ENCODE measurements at regions not wholly inside any gene's neighbourhood (a gene's known extent, or its start where the extent isn't known, plus 50 kb on each side); places are given as distances from the start of the nearest gene placed in this dataset.

DNA sequence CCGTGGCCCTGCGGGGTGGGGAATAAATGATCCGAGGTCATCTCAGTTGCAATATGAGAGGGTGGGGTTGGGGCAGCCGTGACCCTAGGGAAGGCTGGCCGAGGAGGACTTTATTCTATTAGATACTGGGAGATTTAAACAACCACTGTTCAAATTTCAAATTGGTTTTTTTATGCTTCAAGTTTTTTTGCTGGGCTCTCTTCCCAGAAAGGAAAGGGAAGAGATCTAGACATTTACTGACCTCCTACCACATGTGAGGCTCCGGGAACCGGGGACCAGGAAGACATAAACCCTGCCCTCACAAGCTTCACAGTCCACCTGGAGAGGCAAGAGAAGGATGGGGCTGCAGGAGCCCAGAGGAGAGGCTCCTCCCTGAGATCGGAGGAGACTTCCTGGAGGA is 207.3 kb downstream of the FOXD2 start:
- peaks cover 0 to 42% (median 3%) of the 10 kb centered on the region in 7 donors for H3K27me3 ChIP-seq
- H3K27ac ChIP-seq: peak overlapping the region in 2 of 10 donors; percentile 1 to 50
- H3K9me3 ChIP-seq: no peaks in the 10 kb centered on the region
- H3K36me3 ChIP-seq: no peaks in the 10 kb centered on the region
- H3K4me1 ChIP-seq: peaks cover 0 to 18% (median 0%) of the 10 kb centered on the region in 9 donors
- DNase-seq (no peak), ATAC-seq (no peak)
- H3K4me3 ChIP-seq: no peak overlapping the region
- TF ChIP-seq, protein P1, sequence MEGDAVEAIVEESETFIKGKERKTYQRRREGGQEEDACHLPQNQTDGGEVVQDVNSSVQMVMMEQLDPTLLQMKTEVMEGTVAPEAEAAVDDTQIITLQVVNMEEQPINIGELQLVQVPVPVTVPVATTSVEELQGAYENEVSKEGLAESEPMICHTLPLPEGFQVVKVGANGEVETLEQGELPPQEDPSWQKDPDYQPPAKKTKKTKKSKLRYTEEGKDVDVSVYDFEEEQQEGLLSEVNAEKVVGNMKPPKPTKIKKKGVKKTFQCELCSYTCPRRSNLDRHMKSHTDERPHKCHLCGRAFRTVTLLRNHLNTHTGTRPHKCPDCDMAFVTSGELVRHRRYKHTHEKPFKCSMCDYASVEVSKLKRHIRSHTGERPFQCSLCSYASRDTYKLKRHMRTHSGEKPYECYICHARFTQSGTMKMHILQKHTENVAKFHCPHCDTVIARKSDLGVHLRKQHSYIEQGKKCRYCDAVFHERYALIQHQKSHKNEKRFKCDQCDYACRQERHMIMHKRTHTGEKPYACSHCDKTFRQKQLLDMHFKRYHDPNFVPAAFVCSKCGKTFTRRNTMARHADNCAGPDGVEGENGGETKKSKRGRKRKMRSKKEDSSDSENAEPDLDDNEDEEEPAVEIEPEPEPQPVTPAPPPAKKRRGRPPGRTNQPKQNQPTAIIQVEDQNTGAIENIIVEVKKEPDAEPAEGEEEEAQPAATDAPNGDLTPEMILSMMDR (IDR thresholded peaks at IDR 0.05): no peak
- intact Hi-C loops (cut with DNase I): no loop called here
- 49 to 62% methylated on average over 8 of the region's 8 CpGs for WGBS, 2 donors

DNA sequence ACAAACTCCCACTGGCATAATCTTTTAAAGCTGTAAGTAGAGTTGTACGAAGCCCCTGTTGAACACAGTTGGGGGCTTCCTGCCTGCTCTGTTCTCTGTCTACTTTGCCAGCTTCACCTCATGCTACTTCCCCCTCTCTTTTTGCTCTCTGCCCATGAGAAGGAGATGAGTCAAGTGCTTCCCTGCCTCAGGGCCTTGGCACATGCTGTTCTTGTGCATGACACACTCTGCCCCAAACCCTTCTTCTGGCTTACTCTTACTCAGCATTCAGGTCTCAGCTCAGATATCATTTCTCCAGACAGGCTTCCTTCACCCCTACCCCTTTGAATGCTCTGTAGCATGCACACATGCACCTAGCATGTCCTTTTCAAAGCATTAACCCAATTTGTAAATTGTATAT is 208.8 kb downstream of the FOXD2 start:
- DNase-seq (no peak), ATAC-seq (no peak)
- TF ChIP-seq, protein P1 (IDR thresholded peaks at IDR 0.05): no peak
- WGBS, 2 donors: 88 to 92% methylated on average over 1 of the region's 1 CpG
- Histone ChIP-seq H3K27me3 (peaks cover 0 to 29% (median 0%) of the 10 kb centered on the region in 7 donors), H3K4me3 (no peak overlapping the region), H3K27ac (no peak overlapping the region), H3K36me3 (no peaks in the 10 kb centered on the region), H3K4me1 (peaks cover 0 to 18% (median 0%) of the 10 kb centered on the region in 9 donors), H3K9me3 (no peaks in the 10 kb centered on the region)
- intact Hi-C loops (cut with DNase I): no loop called here

DNA sequence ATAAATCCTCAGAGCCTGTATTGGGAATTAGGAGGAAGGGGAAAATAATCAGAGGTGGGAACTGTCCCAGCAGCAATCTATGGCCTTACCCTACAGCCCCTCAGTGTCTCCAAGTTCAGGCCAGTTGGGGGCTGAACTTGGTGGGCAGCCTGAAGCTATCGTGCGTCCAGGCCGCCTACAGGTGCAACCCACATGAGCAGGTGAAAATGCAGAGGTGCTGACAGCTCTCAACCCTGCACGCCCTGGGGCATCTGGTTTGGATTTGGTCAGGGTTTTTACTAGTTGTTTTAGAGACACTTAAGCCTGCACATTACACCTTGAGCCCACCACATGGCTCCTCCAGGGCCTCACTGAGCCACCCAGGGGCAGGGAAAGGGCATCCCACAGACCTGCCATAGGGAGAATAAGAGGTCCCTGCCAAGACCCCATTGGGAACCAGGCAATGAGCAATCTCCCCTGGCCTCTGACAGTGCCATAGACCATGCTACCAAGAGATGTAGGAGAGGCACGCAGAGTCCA is 209.5 kb downstream of the FOXD2 start:
- WGBS, 2 donors: 74 to 84% methylated on average over 5 of the region's 5 CpGs
- intact Hi-C loops (cut with DNase I): no loop called here
- H3K4me3 ChIP-seq: no peak overlapping the region
- H3K4me1 ChIP-seq: peaks cover 0 to 21% (median 0%) of the 10 kb centered on the region in 9 donors
- no peak overlapping the region for H3K27ac ChIP-seq
- peaks cover 0 to 24% (median 0%) of the 10 kb centered on the region in 7 donors for H3K27me3 ChIP-seq
- ATAC-seq: no peak
- TF ChIP-seq, protein P1 (IDR thresholded peaks at IDR 0.05): no peak
- DNase-seq: no peak
- no peaks in the 10 kb centered on the region for H3K36me3 ChIP-seq
- H3K9me3 ChIP-seq: no peaks in the 10 kb centered on the region

DNA sequence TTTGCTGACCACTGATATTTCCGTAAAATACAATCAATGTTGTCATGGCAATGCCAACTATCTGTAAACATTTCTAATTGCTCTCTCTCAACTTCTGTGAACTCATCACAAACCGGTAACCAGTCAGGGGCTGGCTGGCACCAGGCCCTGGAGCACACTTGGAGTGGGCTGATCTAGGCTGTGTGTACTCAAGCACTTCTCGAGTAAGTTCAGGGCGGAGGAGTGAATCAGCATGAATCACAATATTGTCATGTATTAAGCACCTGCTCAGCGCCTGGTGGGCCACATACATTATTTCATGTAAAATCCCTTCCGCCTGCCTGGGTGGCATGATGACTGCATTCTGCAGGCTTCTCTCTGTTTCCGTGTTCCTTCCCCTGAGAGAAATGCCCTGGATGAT is 212.4 kb downstream of the FOXD2 start:
- Histone ChIP-seq H3K27me3 (peaks cover 0 to 33% (median 8%) of the 10 kb centered on the region in 7 donors), H3K4me1 (peaks cover 0 to 8% (median 0%) of the 10 kb centered on the region in 9 donors), H3K27ac (no peak overlapping the region), H3K4me3 (no peak overlapping the region), H3K36me3 (no peaks in the 10 kb centered on the region), H3K9me3 (no peaks in the 10 kb centered on the region)
- intact Hi-C loops (cut with DNase I): no loop called here
- TF ChIP-seq, protein P1 (IDR thresholded peaks at IDR 0.05): no peak
- DNase-seq: no peak
- no peak for ATAC-seq
- WGBS, 2 donors: 79 to 83% methylated on average over 7 of the region's 7 CpGs

Measured in heart right ventricle (tissue), 16 donors.